Prostate gland (tissue), 2 donors: ENCODE measurements at regions not wholly inside any gene's neighbourhood (a gene's known extent, or its start where the extent isn't known, plus 50 kb on each side); places are given as distances from the start of the nearest gene placed in this dataset.
"Not testable (repeated sequence)": the region's sequence is repeated elsewhere in the genome, so short reads cannot be mapped to it uniquely, and the experiment has no call there.

Experiments used
- DNase-seq: peaks from one replicate; pipeline ENCODE4 v3.0.0-alpha.2; 2019; ENCODE audit warnings: low spot score
- H3K27ac ChIP-seq, 2 donors: fragments of 200-600 bp; sonication (generic); 2 replicates each; pipeline ENCODE4 v1.5.1; 2017 to 2019
- H3K27me3 ChIP-seq: fragments of 200-600 bp; sonication (generic); replicated peaks from 2 replicates; pipeline ENCODE4 v1.5.1; 2019; ENCODE audit not compliant: insufficient read depth
- H3K36me3 ChIP-seq, 2 donors: fragments of 200-600 bp; sonication (generic); 1 replicate in 1 of 2; 2 replicates in 1 of 2; pipeline versions ENCODE4 v1.5.1 to v1.8.1; 2017 to 2019
- H3K4me1 ChIP-seq: fragments of 200-600 bp; sonication (generic); replicated peaks from 2 replicates; pipeline ENCODE4 v1.5.1; 2019
- H3K4me3 ChIP-seq, 2 donors: fragments of 200-600 bp; sonication (generic); 2 replicates each; pipeline ENCODE4 v1.5.1; 2017 to 2019
- H3K9me3 ChIP-seq: fragments of 200-600 bp; sonication (generic); 2 replicates; pipeline ENCODE4 v1.5.1; 2017
- CTCF ChIP-seq, 4 experiments: fragments of 200-600 bp in 2 of 4; fragments of 450-650 bp in 2 of 4; sonication (generic) in 2 of 4; IDR thresholded peaks; 1 replicate in 3 of 4; 2 replicates in 1 of 4; pipeline ENCODE4 v1.5.1; 2016 to 2019; ENCODE audit warnings: antibody characterized with exemption in 4 of 4, mild to moderate bottlenecking in 2 of 4, moderate library complexity in 2 of 4
- POLR2A ChIP-seq: fragments of 450-650 bp; IDR thresholded peaks from one replicate; pipeline ENCODE4 v1.6.1; 2016; ENCODE audit warnings: antibody characterized with exemption, mild to moderate bottlenecking
- POLR2AphosphoS5 ChIP-seq: sonication (generic); formaldehyde crosslinking; IDR thresholded peaks from one replicate; pipeline ENCODE4 v1.6.1; 2017; ENCODE audit warnings: antibody characterized with exemption
- WGBS: methylation state at CpG from one replicate; pipeline ENCODE4 v1.1.5; 2018; 5-methylcytosine and 5-hydroxymethylcytosine counted together
- intact Hi-C: fragments of 100-400 bp; cut with DNase I; formaldehyde crosslinking; loops from one replicate; pipeline ENCODE4 v1.14.2; 2022

- H3K4me3 ChIP-seq = peak overlapping the region; percentile 46 to 49
- peak overlapping the region; percentile 66 to 71 for H3K27ac ChIP-seq
- WGBS = 37% methylated on average over 16 of the region's 18 CpGs
- H3K4me1 ChIP-seq, H3K27me3 ChIP-seq, intact Hi-C loops, DNase-seq, H3K36me3 ChIP-seq, H3K9me3 ChIP-seq: not testable (repeated sequence)
Measured at GRCh38 chr10:46786125-46786517, 125.1 kb upstream of the PTPN20 start.

- H3K36me3 ChIP-seq, H3K4me1 ChIP-seq, H3K9me3 ChIP-seq, H3K27me3 ChIP-seq, intact Hi-C loops: not testable (repeated sequence)
- DNase-seq = peak; percentile 72
- WGBS = 0% methylated on average over 12 of the region's 62 CpGs
- H3K4me3 ChIP-seq = peak overlapping the region; percentile 46 to 49
- TF ChIP-seq POLR2AphosphoS5 = peak; percentile 7
- H3K27ac ChIP-seq = peak overlapping the region; percentile 66 to 71
Measured at GRCh38 chr10:46786518-46787320, 124.5 kb upstream of the PTPN20 start.

- H3K27me3 ChIP-seq = no peaks in the 10 kb centered on the region
- H3K36me3 ChIP-seq = no peaks in the 10 kb centered on the region
- H3K4me3 ChIP-seq = peak overlapping the region; percentile 46 to 49
- DNase-seq = peak; percentile 13
- TF ChIP-seq POLR2A (no peak), CTCF (IDR thresholded peaks at IDR 0.05) (no peak), POLR2AphosphoS5 (no peak)
- no peaks in the 10 kb centered on the region for H3K9me3 ChIP-seq
- WGBS = 8% methylated on average over 4 of the region's 6 CpGs
- intact Hi-C loops = no loop called here
- no peaks in the 10 kb centered on the region for H3K4me1 ChIP-seq
- peak overlapping the region; percentile 66 to 71 for H3K27ac ChIP-seq
Measured at GRCh38 chr10:46787321-46787615, 124.0 kb upstream of the PTPN20 start.

DNA sequence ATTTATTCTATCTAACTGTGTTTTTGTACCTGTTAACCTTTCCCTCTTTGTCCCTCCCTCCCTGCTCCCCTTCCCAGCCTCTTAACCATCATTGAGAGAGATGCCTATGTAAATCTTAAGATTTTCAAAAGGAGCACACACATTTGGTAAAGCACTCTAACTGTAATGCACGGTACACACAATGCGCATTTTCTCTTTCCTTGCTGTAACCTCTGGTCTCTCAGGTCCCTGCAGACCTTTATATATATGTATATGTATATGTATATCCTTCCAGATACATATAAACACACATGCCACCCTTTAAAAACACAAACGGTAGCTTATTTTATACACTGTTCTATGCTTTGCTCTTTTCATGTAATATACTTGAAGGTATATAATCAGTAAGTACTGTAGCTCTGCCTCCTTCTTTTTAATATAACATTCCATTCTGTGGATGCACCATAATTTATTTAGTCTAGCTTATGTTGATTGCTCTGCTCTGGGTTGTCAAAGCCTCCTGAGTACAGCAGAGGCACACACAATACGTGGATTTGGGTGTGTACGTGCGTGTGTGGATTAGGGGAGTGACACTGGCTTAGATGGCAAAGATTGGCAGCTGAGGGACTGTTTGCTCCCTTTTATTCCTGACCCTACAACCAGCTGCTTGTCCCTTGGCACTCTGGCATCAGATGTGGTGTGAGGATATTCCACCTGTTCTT lies 118.4 kb upstream of the PTPN20 start:
- H3K9me3 ChIP-seq, H3K4me1 ChIP-seq, H3K27ac ChIP-seq, H3K27me3 ChIP-seq, DNase-seq, H3K4me3 ChIP-seq, intact Hi-C loops, H3K36me3 ChIP-seq: not testable (repeated sequence)
- 100% methylated on average over 3 of the region's 6 CpGs for WGBS

DNA sequence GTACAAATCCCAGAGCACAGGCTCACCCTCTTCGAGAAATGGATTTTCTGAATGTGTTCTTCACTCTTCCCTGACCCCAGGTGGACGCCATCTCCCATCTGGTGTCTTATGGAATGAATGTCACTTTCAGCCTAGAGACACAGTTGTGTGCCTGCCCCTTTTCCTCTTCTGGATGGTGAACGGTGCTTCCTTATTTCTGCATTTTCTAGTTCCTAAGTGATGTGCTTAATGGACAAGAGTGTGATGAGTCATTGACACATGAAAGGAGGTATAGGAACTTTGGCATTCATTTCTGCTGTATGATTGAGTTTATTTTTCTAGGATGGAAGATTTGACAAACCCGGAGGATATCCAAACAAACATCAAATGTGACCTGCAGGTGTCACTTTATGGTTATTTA lies 114.9 kb upstream of the PTPN20 start:
- H3K27ac ChIP-seq, H3K9me3 ChIP-seq, H3K4me3 ChIP-seq, H3K4me1 ChIP-seq, DNase-seq, intact Hi-C loops, H3K36me3 ChIP-seq, H3K27me3 ChIP-seq: not testable (repeated sequence)
- WGBS = 76% methylated on average over 4 of the region's 4 CpGs

- H3K9me3 ChIP-seq, DNase-seq, H3K27me3 ChIP-seq, H3K36me3 ChIP-seq, intact Hi-C loops, H3K4me1 ChIP-seq, H3K4me3 ChIP-seq, H3K27ac ChIP-seq: not testable (repeated sequence)
- WGBS = 79% methylated on average over 1 of the region's 1 CpG
Measured at GRCh38 chr10:46802010-46802409, 109.2 kb upstream of the PTPN20 start.

GRCh38 chr10:46803082-46803481 lies 108.1 kb upstream of the PTPN20 start:
- H3K27ac ChIP-seq, H3K4me1 ChIP-seq, intact Hi-C loops, DNase-seq, H3K27me3 ChIP-seq, H3K9me3 ChIP-seq, H3K36me3 ChIP-seq, H3K4me3 ChIP-seq: not testable (repeated sequence)
- 75% methylated on average over 1 of the region's 1 CpG for WGBS

DNA sequence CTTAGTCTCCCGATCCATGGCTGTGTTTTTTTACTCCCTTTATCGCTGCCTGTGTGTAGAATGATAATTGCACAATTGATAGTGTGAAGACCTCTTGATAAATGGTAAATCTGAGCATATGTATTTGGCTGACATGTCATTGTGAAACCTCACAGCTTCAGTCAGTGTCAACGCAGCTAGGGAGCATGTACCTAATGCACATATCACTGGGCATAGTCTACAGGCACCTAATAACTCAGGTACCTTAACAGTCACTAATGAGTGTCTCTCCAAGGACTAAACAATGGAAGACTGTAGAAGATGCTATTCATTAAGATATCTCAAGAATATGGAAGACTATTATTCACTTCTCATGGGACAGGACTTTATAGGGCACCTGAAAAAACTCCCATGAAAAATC lies 101.0 kb upstream of the PTPN20 start:
- DNase-seq, intact Hi-C loops, H3K4me3 ChIP-seq, H3K36me3 ChIP-seq, H3K9me3 ChIP-seq, H3K27ac ChIP-seq, H3K4me1 ChIP-seq, H3K27me3 ChIP-seq: not testable (repeated sequence)
- 93% methylated on average over 3 of the region's 3 CpGs for WGBS

DNA sequence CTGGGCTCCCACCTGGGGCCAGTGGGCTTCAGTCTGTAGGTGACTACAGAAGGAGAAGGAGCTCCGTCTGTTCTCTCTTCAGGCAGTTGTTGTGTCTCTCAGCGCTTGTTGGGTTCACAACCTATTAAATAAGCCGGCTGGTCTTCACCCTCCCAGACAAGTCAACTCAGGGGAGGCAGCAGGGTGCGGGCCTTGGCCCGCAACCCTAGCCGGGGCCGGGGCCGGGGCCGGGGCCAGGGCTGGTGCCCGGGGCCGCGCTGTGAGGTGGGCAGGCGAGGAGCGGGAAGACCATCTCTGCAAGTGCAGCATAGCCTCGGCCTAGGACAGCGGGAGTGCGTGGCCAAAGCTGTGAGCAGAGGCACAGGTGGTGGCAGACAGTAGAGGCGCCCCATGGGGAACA lies 95.1 kb upstream of the PTPN20 start:
- 80% methylated on average over 1 of the region's 18 CpGs for WGBS

GRCh38 chr10:46840393-46841050 lies 70.7 kb upstream of the PTPN20 start:
- 95% methylated on average over 5 of the region's 11 CpGs for WGBS
- H3K9me3 ChIP-seq, intact Hi-C loops, H3K4me3 ChIP-seq, H3K27ac ChIP-seq, H3K36me3 ChIP-seq, H3K4me1 ChIP-seq, DNase-seq, H3K27me3 ChIP-seq: not testable (repeated sequence)

More for the DNA sequence above, 95.1 kb upstream of the PTPN20 start:
- H3K36me3 ChIP-seq, H3K27me3 ChIP-seq, H3K4me1 ChIP-seq, DNase-seq, intact Hi-C loops, H3K4me3 ChIP-seq, H3K27ac ChIP-seq, H3K9me3 ChIP-seq: not testable (repeated sequence)

- H3K27me3 ChIP-seq, H3K36me3 ChIP-seq, H3K9me3 ChIP-seq, H3K27ac ChIP-seq, DNase-seq, H3K4me3 ChIP-seq, intact Hi-C loops, H3K4me1 ChIP-seq: not testable (repeated sequence)
- WGBS = 89% methylated on average over 4 of the region's 10 CpGs
Measured at GRCh38 chr10:46841051-46841593, 70.1 kb upstream of the PTPN20 start.
